GM19035 (cell line): ENCODE measurements at regions not wholly inside any gene's neighbourhood (a gene's known extent, or its start where the extent isn't known, plus 50 kb on each side); places are given as distances from the start of the nearest gene placed in this dataset.
"Not testable (repeated sequence)": the region's sequence is repeated elsewhere in the genome, so short reads cannot be mapped to it uniquely, and the experiment has no call there.

Experiments used
- ATAC-seq: cut with Tn5 transposase; IDR thresholded peaks from one replicate; pipeline ENCODE4 v1.9.1; 2021; ENCODE audit not compliant: unreplicated experiment

DNA sequence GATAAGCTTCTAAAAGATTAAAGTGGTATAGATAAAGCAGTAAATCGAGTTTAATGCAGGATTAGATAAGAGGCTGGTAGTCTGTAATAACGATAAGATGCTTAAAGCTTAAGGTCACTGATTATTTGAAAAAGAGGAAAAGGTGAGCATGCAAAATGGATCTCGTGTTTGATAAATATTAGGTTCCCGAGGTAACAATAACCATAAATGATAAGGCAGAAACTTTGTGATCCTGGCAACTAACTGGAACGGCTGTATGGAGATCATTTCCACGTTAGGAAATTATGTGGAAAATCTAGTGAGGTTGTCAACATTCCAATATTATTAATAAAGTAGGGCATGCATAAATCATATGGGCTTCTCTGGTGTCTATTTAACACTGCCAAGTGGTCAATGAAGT lies 255.5 kb downstream of the EFCAB11 start:
- ATAC-seq = no peak

DNA sequence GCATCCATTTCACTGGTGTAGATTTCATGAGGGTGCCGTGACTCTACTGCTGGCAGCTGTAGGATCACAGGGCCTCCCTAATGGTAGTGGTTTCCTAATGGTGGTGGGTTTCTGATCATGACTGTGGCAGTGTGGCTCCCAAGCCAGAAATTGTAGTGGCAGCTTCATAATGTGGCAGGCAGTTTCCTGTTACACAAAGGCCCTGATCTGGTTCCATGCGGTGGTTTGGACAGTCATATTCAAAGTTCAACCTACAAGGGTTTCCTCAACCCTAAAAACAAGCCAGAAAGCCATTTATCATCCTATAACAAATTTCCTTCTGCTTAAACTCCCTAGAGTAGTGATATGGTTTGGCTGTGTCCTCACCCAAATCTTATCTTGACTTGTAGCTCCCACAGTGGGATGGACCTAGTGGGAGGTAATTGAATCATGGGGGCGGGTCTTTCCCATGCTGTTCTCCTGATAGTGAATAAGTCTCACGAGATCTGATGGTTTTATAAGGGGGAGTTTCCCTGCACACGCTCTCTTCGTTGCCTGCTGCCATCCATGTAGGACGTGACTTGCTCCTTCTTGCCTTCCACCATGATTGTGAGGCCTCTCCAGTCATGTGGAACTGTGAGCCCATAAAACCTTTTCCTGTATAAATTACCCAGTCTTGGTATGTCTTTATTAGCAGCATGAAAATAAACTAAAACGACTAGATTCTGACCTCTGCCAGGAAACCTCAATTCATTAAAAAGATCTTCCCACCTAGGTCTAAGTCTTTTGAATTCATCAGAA lies 257.1 kb downstream of the EFCAB11 start:
- no peak for ATAC-seq

DNA sequence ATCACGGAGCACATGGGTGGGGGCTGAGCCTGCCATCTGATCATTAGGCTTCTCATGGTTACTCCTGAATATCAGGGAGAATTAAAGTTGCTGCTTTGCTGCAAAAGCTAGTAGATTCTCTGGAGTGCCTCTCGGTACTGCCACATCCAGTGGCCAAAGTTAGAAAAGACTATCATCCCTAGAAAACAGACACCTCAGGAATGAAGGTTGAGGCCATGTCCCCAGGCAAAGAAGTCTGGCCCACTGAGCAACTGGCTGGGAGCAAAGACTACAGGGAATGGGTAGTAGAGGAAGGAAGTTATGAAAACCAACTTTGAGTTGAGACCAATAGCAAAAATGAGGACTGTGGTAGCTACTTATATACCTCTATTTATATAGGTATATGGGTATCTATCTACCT lies 258.7 kb downstream of the EFCAB11 start:
- no peak for ATAC-seq

DNA sequence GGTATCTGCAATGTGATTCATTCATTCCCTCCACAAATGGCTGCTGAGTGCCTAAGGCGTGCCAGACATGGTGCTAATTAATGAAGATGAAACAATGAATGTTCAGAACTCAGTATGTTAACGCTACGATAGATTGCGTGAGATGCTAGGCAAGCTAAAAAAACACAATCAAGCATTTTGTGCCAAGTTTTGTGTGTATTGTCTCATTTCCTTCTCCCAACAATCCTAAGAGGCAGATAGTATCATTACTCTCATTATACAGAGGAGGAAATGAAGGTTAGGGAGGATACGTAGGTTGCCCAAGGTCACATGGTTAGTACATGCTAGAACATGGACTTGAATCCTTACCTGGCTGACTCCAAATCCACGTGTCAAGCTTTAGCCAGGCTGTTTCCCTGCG lies 264.4 kb downstream of the EFCAB11 start:
- ATAC-seq = no peak

DNA sequence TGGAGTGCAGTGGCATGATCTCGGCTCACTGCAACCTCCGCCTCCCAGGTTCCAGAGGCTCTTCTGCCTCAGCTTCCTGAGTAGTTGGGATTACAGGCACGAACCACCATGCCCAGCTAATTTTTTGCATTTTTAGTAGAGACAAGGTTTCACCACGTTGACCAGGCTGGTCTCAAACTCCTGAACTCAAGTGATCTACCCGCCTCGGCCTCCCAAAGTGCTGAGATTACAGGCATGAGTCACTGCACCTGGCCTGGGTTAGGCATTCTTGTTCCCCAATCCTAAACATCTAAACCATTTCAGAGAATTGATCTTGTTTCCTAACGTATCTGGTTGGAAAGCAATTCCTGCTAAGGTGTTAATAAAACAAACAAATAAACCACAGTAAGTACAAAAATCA lies 264.8 kb downstream of the EFCAB11 start:
- ATAC-seq = not testable (repeated sequence)

DNA sequence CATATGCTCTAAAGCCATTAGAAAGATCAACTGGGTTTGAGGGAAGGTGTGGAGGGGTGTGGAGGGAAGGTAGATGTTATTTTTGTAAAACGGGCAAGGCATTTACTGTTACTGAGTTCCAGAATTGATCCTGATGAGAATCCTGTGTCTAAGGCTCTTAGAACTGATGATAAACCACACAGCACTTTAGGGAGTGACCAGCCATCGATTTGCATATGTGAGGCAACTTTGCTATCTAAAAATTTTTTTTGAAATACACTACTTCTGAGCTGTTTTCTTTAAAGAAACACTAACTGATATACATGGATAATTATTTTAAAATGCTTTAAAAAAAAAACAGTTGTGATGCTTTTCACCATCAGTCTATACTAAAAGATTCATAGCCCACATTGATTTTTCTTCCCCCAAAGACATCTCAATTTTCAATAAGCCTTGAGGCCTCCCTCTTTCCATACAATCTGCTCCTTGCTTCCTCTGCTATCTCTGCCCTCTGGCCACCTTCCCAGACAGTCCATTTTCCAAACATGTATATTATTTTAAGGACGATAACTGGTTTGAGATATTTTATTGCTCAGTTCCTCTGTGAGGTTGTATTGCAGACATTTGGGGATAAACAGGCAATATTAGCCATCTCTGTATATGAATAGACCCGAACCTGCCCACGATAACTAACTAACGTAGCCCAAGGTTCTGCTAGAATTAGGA lies 265.9 kb downstream of the EFCAB11 start:
- ATAC-seq = no peak

DNA sequence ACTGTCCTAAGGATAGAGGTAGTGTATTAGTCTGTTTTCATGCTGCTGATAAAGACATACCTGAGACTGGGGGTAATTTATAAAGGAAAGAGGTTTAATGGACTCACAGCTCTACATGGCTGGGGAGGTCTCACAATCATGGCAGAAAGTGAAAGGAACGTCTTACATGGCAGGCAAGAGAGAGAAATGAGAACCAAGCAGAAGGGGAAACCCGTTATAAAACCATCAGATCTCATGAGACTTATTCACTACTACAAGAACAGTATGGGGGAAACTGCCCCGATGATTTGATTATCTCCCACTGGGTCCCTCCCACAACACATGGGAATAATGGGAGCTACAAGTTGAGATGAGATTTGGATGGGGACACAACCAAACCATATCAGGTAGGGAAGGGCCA lies 267.4 kb downstream of the EFCAB11 start:
- ATAC-seq = not testable (repeated sequence)

DNA sequence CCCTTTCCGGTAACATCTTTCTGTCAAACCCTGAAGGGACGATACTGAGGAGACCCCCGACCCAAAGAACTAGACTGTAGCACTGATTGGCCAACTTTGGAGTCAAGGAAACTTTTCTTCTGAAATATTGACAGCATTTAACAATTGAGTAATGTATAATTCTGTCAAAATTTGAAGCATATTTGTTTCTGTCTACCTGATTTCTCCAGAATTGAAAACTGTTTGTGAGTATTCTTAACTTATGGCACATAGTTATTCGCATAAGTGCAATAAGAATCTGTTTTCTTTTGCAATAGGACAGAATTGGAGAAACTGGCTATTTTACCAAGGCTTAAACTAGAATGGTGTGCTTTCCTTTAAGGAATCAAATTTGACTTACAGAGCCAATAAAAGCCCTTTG lies 267.1 kb upstream of the FOXN3 start:
- no peak for ATAC-seq

DNA sequence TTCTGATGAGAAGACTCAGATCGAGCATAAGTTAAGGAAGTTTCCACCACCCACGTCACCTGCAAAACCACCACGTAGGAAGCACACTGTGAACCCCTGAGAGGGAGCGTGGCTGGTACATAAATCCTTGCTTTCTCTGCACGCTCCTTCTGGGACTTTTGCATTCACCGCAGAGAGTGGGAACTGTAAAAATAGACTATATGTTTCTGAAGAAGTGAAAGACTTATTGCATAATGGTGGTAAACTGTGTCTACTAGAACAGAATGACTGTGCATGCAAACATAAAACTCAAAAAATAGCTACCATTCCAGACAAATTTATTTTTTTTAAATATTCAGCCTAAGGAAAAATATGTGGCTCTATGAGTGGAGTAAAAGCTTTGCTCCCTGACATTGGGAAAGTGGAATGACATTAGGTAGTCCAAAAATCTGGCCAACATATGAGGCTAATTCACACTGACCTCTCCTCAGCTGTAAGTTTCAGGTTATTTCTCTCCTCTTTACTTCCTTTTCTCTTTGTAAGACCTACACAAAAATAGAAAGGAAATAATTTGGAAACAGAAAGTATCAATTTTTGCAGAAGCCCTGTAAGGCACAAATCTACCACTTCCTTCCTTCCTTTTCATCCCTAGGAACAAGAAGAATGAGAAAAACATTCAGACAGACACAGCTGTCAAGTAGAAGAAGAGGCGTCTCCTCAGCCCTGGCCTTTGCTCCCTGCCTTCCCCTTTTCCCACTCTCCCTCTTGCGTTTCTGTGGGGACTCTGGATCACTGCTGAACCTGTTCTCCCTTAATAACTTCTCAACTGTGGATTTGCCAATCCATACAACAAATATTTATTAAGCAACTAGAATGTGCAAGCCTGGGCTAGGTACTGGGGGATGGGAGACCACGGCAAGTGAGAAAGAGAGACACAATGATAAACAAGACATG lies 264.3 kb upstream of the FOXN3 start:
- ATAC-seq = peak; percentile 86

DNA sequence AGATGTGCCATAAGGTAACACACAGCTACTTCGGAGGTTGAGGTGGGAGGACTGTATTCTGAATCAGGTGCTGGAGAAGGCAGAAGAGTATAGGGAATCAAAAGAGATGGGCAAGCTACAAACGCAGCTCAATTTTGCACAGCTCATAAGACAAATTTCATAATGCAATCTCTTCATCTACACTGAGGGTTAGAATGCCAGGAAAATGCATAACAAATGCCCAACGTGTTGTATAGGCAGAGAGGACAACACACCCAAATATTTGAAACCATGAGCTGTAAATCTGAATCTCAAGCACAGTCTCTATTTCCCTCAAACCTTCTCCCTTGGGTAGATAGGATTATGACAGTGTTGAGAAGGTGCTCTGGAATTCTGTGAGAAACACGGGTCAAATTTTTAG lies 263.1 kb upstream of the FOXN3 start:
- ATAC-seq = no peak

DNA sequence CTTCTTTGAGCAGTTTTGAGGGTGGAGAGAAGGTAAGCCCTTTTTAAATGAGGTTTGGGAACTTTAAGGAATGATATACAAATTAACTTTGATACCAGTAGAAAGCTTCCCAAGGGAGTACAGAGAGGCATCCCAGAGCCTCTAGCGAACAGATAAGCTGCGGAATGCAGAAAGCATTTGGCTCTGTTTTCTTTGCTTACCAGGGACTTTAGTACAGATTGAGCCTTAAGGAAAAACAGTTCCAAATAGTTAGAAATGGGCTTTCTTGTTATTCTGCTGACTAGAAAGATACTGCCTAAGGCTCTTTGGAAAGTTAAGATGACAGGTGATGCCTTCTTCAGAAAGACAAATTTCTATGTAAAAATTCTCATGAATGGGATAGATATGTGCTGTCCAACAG lies 261.7 kb upstream of the FOXN3 start:
- no peak for ATAC-seq

DNA sequence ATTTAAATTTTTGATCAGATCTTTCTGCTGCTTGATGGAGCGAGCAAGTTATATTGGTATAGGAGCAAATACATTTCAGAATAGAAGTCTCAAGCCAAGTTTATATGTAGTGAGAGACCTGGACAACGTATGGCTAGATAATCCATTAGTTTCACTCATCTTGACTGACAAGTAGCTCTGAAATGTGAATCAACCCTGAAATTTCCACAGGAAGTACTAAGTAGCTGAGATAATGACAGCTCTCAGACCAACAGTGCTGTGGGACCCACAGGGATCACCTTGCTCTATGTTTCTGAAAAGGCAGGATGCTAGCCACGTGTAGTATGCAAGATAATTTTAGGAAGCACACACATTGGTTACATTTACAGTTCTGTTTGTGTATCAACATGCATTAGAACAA lies 258.6 kb upstream of the FOXN3 start:
- no peak for ATAC-seq

DNA sequence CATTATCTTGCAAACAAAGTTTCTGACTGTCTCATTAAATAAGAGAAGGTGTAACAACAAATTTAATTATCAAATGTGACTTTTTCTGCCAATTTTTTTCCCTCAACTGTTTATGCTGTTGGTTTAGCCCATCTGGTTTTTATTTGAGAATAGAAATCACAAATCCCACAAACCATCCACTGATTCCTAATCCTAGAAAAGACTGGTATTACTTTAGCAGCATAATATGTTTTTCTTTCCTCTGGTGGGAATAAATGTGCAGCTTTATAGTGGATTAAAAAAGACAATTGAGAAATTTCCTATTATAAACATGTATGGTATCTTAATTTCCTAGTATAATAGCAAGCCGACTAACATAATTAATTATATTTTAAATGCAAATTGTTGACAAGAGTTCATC lies 257.9 kb upstream of the FOXN3 start:
- ATAC-seq = no peak

DNA sequence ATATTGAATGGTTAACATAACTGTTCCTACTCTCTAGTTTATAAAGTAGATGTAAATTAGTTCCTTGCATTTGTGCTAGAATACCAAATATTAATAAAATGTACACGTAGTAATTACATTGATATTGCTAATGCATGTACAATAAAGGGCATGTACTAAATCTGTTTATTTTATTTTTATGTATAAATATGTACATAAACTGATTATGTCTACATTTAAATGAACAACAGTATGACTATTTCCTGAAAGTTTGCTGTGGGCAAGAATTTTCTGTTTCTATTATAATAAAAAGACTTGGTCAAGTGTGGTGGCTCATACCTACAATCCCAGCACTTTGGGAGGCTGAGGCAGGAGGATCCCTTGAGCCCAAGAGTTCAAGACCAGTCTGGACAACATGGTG lies 257.2 kb upstream of the FOXN3 start:
- ATAC-seq = no peak

DNA sequence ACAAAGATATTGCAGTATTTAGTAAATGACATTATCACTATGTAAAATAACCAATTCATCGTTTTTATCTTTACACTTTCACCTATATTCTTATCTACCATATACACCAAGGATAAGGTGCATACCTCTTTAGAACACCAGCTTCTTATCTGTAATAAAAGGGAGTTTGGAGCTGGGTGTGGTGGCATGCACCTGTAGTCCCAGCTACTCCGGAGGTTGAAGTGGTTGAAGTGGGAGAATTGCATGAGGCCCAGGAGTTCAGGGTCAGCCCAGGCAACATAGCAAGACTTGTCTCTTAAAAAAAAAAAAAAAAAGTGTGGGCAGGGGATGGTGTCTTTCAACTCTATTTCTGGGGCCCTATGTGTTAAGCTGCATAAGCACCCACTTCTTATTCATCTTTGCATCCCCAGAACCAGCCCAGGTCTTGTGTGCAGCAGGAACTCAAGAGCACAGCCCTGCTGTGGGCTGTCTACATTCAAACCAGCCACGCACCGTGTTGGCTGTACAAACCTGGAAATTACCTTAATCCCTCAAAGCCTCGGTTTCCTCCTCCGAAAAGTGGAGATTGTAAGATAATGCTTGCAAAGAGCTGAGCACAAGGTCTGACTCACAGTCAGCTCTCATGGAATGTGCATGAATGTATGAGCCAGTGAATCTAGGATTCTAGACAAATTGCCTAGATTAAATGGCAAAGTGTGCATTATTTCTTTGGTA lies 256.6 kb upstream of the FOXN3 start:
- ATAC-seq = no peak

DNA sequence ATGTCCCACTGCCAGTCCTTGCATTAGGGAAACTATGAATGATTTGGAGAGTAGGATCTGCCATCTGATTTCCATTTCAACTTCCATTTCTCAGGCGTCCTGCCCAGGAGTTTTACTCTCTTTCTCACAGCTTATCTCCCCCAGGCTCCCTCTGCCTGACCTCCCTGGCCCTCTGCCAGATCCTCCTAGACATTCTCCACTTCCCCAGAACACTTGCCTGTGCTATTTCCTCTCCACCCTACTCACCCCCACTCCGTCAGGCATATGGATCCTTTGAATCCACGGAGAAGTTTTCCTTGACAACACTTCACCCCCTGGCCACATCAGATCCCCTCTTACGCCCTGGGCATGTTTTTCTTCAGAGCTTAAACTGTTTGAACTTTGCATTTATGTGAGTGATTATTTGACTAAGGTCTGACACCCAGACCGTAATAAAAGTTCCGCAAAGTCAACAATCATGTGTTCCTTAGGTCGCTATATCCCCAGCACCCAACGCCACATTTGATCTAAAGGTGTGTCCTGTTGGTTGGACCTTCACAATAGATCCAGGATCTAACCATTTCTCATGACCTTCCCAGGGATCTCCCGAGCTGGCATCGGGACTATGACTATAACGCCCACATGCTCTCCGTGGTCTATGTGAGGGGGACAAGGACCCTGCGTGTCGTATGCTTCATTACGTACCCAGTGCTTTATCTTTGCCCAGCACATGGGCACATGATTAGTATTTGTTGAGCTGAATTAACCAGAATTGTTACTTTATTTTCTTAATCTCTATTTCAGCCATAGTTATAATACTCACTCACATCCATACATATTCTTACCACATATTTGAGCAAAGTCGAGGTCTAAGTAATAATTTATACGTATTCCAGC lies 255.8 kb upstream of the FOXN3 start:
- no peak for ATAC-seq

DNA sequence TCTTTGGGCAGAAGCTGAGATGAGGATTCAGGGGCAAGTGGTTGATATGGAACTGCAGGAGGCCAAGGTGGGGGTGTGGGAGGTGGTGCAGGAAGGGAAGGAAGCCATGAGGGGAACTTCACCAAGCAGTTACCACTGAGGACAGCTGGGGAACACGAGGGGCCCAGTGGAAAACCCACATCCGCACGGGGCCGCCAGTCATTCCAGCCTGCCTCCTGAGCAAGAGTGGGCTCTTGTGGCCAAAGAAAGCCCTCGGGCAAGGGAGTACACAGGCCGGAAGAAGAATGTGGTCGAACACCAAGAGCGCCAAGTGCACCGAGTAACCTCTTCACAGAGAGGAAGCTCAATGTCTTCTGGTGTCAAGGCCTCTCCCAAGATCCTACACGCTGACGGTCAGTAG lies 252.2 kb upstream of the FOXN3 start:
- no peak for ATAC-seq

DNA sequence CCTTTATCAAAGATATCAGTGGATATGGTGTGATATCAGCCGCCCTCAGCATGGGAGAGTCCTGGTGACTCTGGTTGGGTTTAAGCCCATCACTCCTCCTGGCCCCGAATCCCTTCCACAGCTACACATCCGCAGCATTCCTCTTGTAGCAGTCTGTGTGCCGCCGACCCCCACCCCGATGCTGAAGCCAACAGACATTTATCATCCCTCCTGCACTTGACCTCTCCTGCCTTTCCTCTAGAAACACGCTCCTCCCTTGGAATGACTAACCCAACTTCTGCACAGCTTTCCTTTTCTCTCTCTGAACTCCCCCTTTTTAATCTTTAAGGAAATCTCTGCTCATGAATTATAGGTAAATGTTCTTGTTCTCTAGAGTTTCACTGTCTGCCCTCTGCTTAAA lies 250.9 kb upstream of the FOXN3 start:
- ATAC-seq = no peak

DNA sequence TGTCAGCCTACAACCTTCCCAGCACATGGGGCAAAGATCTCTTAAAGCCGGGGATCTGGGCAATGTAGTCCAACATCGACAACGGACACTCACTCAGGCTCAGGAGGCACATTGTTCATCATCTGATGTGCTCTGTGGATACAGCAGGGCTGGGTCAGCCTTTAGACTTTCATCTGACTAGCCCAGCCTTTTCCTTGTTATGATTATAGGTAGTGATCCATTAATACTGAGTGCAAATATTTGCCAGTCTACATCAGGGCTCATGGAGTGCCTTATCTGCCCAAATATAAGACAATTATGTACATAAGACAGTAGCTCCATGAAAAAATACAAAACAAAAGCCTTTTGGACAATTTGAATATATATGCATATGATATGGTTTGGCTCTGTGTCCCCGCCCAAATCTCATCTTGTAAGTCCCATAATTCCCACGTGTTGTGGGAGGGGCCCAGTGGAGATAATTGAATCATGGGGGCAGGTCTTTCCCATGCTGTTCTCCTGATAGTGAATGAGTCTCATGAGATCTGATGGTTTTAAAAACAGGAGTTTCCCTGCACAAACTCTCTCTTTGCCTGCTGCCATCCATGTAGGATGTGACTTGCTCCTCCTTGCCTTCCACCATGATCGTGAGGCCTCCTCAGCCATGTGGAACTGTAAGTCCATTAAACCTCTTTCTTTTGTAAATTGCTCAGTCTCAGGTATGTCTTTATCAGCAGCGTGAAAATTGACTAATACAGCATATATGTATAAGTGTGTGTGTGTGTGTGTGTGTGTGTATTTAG lies 248.5 kb upstream of the FOXN3 start:
- ATAC-seq = not testable (repeated sequence)
